ENCODE measurements at regions not wholly inside any gene's neighbourhood (a gene's known extent, or its start where the extent isn't known, plus 50 kb on each side); places are given as distances from the start of the nearest gene placed in this dataset.
"Not testable (repeated sequence)": the region's sequence is repeated elsewhere in the genome, so short reads cannot be mapped to it uniquely, and the experiment has no call there.

DNA sequence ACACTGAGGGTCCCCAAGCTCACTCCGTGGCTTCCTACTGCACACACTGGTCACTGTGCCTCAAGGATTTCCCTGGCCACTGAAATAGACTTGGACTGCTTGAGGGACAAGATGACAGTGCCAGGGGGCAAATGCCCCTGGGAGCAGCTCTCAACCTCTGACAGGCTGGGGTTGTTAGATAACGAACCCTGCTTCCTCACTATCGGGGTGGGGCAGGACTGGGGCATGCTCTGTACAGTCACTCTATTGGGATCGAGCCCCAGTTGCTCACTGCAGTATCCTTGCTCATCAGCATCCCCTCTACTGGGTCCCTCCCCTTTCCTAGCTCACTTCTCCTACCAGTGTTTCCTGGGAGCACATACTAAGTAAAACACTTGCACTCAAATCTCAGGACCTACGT, 610.8 kb downstream of the NTRK3 start:
- H3K27me3 ChIP-seq (ENCODE audit: control insufficient read depth in 1 of 2, insufficient read depth in 2 of 2, low read length in 2 of 2): no peaks in the 10 kb centered on the region
- H3K27ac ChIP-seq (ENCODE audit: low read depth in 1 of 2, low read length in 2 of 2): no peak overlapping the region
- CTCF ChIA-PET: no interaction called here
- Mint-ChIP-seq H3K27ac (no peak overlapping the region), H3K9me3 (no peaks in the 10 kb centered on the region), H3K4me3 (no peak overlapping the region), H3K27me3 (no peaks in the 10 kb centered on the region), H3K36me3 (ENCODE audit: low read depth) (no peaks in the 10 kb centered on the region), H3K4me1 (ENCODE audit: low read depth) (peaks cover 4% of the 10 kb centered on the region)
- no peak for TF ChIP-seq CTCF (IDR thresholded peaks at IDR 0.05)
- POLR2A ChIA-PET: no interaction called here
- H3K4me1 ChIP-seq (ENCODE audit: insufficient read depth, low read length): peaks cover 4% of the 10 kb centered on the region
- no peak for DNase-seq
- no peak for ATAC-seq (ENCODE audit: poor library complexity)
- H3K36me3 ChIP-seq (ENCODE audit: insufficient read depth, low read length): no peaks in the 10 kb centered on the region
- no peak overlapping the region for H3K4me3 ChIP-seq (ENCODE audit: low read length)
- H3K9me3 ChIP-seq (ENCODE audit: control insufficient read depth in 1 of 2, insufficient read depth in 1 of 2, low read length in 2 of 2): no peaks in the 10 kb centered on the region
- intact Hi-C loops (cut with DNase I, micrococcal nuclease): no loop called here

DNA sequence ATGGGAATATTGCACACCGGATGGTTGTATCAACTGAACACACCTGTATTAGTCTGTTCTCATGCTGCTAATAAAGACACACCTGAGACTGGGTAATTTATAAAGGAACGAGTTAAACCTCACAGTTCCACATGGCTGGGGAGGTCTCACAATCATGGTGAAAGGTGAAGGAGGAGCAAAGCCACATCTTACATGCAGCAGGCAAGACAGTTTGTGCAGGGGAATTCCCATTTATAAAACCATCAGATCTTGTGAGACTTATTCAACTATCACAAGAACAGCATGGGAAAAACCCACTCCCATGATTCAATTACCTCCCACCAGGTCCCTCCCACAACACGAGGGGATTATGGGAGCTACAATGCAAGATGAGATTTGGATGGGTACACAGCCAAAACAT, 613.5 kb downstream of the NTRK3 start:
- CTCF ChIA-PET; H3K27me3 Mint-ChIP-seq; intact Hi-C loops (cut with DNase I, micrococcal nuclease); H3K4me1 Mint-ChIP-seq (ENCODE audit: low read depth); H3K9me3 Mint-ChIP-seq; H3K4me3 Mint-ChIP-seq; H3K36me3 ChIP-seq (ENCODE audit: insufficient read depth, low read length); H3K9me3 ChIP-seq (ENCODE audit: control insufficient read depth in 1 of 2, insufficient read depth in 1 of 2, low read length in 2 of 2); H3K36me3 Mint-ChIP-seq (ENCODE audit: low read depth); H3K4me3 ChIP-seq (ENCODE audit: low read length); H3K27ac Mint-ChIP-seq; H3K27ac ChIP-seq (ENCODE audit: low read depth in 1 of 2, low read length in 2 of 2); ATAC-seq (ENCODE audit: poor library complexity); H3K27me3 ChIP-seq (ENCODE audit: control insufficient read depth in 1 of 2, insufficient read depth in 2 of 2, low read length in 2 of 2); POLR2A ChIA-PET; H3K4me1 ChIP-seq (ENCODE audit: insufficient read depth, low read length): not testable (repeated sequence)
- DNase-seq: peak in 3 of 14 experiments; percentile 8 to 50 (median 25)

GRCh38 chr15:87639305-87640011, 617.1 kb downstream of the NTRK3 start:
- Histone ChIP-seq H3K4me1 (ENCODE audit: insufficient read depth, low read length) (no peaks in the 10 kb centered on the region), H3K9me3 (ENCODE audit: control insufficient read depth in 1 of 2, insufficient read depth in 1 of 2, low read length in 2 of 2) (no peaks in the 10 kb centered on the region), H3K27ac (ENCODE audit: low read depth in 1 of 2, low read length in 2 of 2) (no peak overlapping the region), H3K27me3 (ENCODE audit: control insufficient read depth in 1 of 2, insufficient read depth in 2 of 2, low read length in 2 of 2) (no peaks in the 10 kb centered on the region), H3K36me3 (ENCODE audit: insufficient read depth, low read length) (no peaks in the 10 kb centered on the region), H3K4me3 (ENCODE audit: low read length) (no peak overlapping the region)
- no peak overlapping the region for H3K4me3 Mint-ChIP-seq
- H3K4me1 Mint-ChIP-seq (ENCODE audit: low read depth): peaks cover 4% of the 10 kb centered on the region
- no peaks in the 10 kb centered on the region for H3K36me3 Mint-ChIP-seq (ENCODE audit: low read depth)
- no peak for TF ChIP-seq CTCF (IDR thresholded peaks at IDR 0.05)
- intact Hi-C loops (cut with DNase I, micrococcal nuclease): no loop called here
- CTCF ChIA-PET: no interaction called here
- H3K9me3 Mint-ChIP-seq: no peaks in the 10 kb centered on the region
- no peaks in the 10 kb centered on the region for H3K27me3 Mint-ChIP-seq
- ATAC-seq (ENCODE audit: poor library complexity) (no peak), DNase-seq (no peak)
- H3K27ac Mint-ChIP-seq: no peak overlapping the region
- POLR2A ChIA-PET: no interaction called here

DNA sequence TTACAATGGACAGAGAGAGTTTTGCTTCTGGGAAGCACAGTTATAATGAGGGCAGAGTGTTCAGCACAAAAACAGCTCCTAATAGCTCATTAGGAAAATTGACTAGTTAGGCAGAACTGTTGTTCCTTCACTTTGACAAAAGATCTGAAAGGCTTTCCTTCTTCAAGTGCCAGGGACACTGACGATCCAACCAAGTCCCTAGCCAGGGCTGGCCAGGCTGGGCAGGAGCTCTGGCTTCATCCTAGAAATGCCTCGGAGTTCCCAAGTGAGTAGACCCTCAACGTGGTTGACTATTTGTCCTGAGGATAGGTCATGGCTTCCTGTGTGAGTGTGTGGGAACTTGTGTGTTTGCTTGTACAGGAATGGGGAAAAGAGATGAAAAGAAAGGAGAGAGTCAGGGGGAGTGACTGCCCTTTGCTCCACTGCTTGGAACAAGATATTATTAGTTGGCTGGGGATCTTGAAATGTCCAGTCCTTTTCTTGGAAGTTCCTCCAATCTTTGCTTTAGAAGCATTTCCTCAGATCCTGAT, 617.9 kb downstream of the NTRK3 start:
- no peak overlapping the region for H3K4me3 ChIP-seq (ENCODE audit: low read length)
- H3K27ac ChIP-seq (ENCODE audit: low read depth in 1 of 2, low read length in 2 of 2): no peak overlapping the region
- no peaks in the 10 kb centered on the region for H3K36me3 ChIP-seq (ENCODE audit: insufficient read depth, low read length)
- H3K4me1 ChIP-seq (ENCODE audit: insufficient read depth, low read length): no peaks in the 10 kb centered on the region
- CTCF ChIA-PET: no interaction called here
- POLR2A ChIA-PET: no interaction called here
- H3K27me3 ChIP-seq (ENCODE audit: control insufficient read depth in 1 of 2, insufficient read depth in 2 of 2, low read length in 2 of 2): no peaks in the 10 kb centered on the region
- no peak overlapping the region for H3K27ac Mint-ChIP-seq
- no peaks in the 10 kb centered on the region for H3K9me3 ChIP-seq (ENCODE audit: control insufficient read depth in 1 of 2, insufficient read depth in 1 of 2, low read length in 2 of 2)
- DNase-seq: no peak
- no peak for TF ChIP-seq CTCF (IDR thresholded peaks at IDR 0.05)
- no peaks in the 10 kb centered on the region for H3K9me3 Mint-ChIP-seq
- ATAC-seq (ENCODE audit: poor library complexity): no peak
- H3K4me3 Mint-ChIP-seq: no peak overlapping the region
- H3K4me1 Mint-ChIP-seq (ENCODE audit: low read depth): peaks cover 3% of the 10 kb centered on the region
- no peaks in the 10 kb centered on the region for H3K27me3 Mint-ChIP-seq
- no peaks in the 10 kb centered on the region for H3K36me3 Mint-ChIP-seq (ENCODE audit: low read depth)
- intact Hi-C loops (cut with DNase I, micrococcal nuclease): no loop called here

Data from CD4-positive, alpha-beta T cell (primary cell).